B cell (primary cell): ENCODE measurements at regions not wholly inside any gene's neighbourhood (a gene's known extent, or its start where the extent isn't known, plus 50 kb on each side); places are given as distances from the start of the nearest gene placed in this dataset.

Source experiments
- CTCF ChIP-seq: fragments of 200-600 bp; IDR thresholded peaks from one replicate; pipeline ENCODE4 v1.8.0; 2022; ENCODE audit warnings: antibody characterized with exemption, mild to moderate bottlenecking
- EZH2 ChIP-seq: IDR thresholded peaks from 2 replicates; pipeline ENCODE4 v1.6.1; 2012; ENCODE audit warnings: borderline replicate concordance, low read depth, mild to moderate bottlenecking, moderate library complexity, low read length; ENCODE audit not compliant: insufficient read depth, poor library complexity, severe bottlenecking

- TF ChIP-seq CTCF = no peak
- no peak for TF ChIP-seq EZH2
Observed at GRCh38 chr2:237196409-237196808, 110.7 kb downstream of the COPS8 start.
